Ishikawa (cell line): ENCODE measurements at regions not wholly inside any gene's neighbourhood (a gene's known extent, or its start where the extent isn't known, plus 50 kb on each side); places are given as distances from the start of the nearest gene placed in this dataset.

ENCODE experiments used
- EP300 ChIP-seq: IDR thresholded peaks from 2 replicates; pipeline ENCODE4 v1.6.1; 2012; ENCODE audit warnings: borderline replicate concordance
- YY1 ChIP-seq: IDR thresholded peaks from 2 replicates; pipeline ENCODE4 v1.6.1; 2012; ENCODE audit warnings: low read depth
- TF ChIP-seq, protein P1 (sequence below): IDR thresholded peaks from 2 replicates; pipeline ENCODE4 v1.6.1; 2012

DNA sequence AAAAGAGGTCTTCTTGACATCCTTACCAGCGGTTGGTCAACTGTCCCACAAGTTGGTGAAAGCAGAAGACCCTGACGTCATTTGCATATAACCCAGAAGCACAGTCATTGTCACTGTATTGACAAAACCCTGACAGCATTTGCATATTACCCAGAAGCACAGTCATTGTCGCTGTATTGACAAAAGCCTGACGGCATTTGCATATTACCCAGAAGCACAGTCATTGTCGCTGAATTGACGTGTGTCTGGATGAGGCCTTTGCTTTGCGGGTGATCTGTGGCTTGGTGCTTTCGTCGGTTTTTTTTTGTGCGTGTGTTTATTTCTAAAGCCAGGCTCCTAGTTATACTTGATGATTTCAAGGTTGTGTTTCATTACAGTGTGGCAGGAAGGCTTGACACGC, 1145.2 kb downstream of the BRD1 start:
- TF ChIP-seq YY1 (no peak), EP300 (no peak)
- TF ChIP-seq, protein P1, sequence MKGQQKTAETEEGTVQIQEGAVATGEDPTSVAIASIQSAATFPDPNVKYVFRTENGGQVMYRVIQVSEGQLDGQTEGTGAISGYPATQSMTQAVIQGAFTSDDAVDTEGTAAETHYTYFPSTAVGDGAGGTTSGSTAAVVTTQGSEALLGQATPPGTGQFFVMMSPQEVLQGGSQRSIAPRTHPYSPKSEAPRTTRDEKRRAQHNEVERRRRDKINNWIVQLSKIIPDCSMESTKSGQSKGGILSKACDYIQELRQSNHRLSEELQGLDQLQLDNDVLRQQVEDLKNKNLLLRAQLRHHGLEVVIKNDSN: no peak
